PC-9 (cell line): ENCODE measurements at regions not wholly inside any gene's neighbourhood (a gene's known extent, or its start where the extent isn't known, plus 50 kb on each side); places are given as distances from the start of the nearest gene placed in this dataset.

Source experiments
- EZH2 ChIP-seq: fragments of 200-600 bp; sonication (generic); IDR thresholded peaks from 2 replicates; pipeline ENCODE4 v1.8.0; 2017; ENCODE audit warnings: antibody characterized with exemption, low read depth
- TF ChIP-seq, protein P1 (sequence below): fragments of 200-600 bp; sonication (generic); conservative IDR thresholded peaks from 2 replicates; pipeline ENCODE4 v1.6.1; 2017; ENCODE audit warnings: mixed run types, antibody characterized with exemption, mild to moderate bottlenecking, moderate library complexity

DNA sequence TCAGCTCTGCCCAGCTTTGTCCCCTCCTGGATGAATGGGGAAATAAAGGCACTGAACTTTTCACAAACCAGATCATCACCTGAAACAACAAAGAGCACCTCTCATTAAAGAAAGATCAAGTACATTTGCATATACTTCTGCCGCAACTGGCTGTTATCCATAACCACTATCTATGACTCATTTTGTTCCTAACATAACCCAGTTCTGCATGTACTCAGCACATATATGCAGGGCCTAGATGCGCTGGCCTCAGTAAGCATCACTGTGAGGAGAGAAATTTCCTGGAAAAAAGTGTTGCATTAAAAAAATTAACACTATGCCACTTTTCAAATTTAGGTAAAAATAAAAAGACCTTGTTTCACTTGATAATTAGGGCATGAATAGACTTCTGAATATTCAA is 1718.4 kb downstream of the TP53TG3F start:
- TF ChIP-seq, protein P1, sequence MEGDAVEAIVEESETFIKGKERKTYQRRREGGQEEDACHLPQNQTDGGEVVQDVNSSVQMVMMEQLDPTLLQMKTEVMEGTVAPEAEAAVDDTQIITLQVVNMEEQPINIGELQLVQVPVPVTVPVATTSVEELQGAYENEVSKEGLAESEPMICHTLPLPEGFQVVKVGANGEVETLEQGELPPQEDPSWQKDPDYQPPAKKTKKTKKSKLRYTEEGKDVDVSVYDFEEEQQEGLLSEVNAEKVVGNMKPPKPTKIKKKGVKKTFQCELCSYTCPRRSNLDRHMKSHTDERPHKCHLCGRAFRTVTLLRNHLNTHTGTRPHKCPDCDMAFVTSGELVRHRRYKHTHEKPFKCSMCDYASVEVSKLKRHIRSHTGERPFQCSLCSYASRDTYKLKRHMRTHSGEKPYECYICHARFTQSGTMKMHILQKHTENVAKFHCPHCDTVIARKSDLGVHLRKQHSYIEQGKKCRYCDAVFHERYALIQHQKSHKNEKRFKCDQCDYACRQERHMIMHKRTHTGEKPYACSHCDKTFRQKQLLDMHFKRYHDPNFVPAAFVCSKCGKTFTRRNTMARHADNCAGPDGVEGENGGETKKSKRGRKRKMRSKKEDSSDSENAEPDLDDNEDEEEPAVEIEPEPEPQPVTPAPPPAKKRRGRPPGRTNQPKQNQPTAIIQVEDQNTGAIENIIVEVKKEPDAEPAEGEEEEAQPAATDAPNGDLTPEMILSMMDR: no peak
- TF ChIP-seq EZH2: no peak
